ELR (cell line): ENCODE measurements at regions not wholly inside any gene's neighbourhood (a gene's known extent, or its start where the extent isn't known, plus 50 kb on each side); places are given as distances from the start of the nearest gene placed in this dataset.
"Not testable (repeated sequence)": the region's sequence is repeated elsewhere in the genome, so short reads cannot be mapped to it uniquely, and the experiment has no call there.

ENCODE experiments used
- DNase-seq: peaks from one replicate; pipeline ENCODE4 v3.0.0-alpha.2; 2015; ENCODE audit warnings: low read depth

DNA sequence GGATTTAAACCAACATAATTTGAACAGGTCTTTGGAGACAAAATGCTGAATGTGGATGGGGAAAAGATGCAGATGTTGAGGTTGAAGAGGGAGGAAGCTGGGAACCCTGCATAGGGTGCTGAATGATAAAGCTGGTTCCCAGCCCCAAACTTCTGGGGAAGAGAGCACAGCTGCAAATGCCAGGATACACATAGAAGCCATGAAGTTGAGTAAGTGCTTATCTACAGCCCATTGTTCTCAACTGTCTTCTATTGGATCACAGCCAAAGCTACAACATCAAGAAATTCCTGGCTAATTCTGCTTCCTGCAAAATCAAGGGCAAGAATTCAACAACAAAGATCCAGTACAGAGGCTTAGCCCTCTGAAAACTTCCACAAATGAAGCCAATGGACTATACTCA is 779.8 kb downstream of the PRIM2 start:
- not testable (repeated sequence) for DNase-seq

DNA sequence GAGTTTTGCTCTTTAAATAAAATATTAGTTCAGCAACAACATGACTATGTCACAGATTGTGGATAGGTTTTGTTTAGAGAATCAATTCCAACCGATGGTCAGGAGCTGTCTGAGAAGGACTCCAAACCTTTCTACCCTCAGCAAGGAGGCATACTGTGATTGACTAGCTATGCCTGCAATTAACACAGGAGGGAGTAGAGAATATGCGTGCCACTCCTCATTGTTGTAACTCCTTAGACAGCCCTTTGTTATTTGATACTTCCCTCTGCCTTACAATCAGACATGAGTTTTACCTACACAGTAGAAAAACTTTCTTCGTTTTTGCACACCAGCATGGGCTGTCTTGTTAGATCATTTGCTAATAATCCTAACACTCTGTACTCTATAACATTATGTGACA is 796.5 kb downstream of the PRIM2 start:
- DNase-seq, result peak; percentile 28

DNA sequence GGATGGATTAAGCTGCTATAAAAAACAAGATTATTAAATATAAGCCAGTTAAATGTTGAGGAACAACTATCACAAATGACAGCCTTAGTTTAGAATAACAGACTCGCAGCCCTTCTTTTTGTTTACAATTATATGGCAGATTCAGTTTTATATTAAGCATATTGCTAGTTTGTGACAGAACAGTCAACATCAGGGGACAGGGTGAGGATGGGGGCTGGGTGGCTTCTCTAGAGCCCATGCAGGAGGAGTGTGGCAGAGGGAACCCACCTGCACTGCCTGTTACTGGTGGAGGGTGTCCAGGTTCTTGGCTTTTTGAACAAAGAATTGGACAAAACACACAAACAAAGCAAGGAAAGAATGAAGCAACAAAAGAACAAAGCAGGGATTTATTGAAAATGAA is 799.7 kb downstream of the PRIM2 start:
- not testable (repeated sequence) for DNase-seq

DNA sequence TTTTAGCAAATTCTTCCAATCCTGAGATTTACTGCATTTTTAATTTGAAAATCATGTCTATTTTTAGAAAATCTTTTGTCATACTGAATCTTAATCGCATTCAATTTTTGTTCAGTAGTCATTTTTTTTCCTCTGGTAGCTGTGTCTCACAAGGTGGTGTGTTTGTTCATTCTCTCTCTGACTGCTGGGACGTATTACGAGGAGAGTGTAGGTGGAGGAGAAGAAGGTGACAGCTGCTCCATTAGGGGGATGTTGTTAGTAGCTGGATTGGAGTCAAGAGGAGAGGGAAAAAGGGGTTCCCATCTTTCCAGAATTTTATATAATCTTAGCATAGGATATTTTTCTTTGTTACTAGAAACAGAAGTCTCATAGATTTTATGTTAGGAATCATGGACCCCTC is 804.2 kb downstream of the PRIM2 start:
- DNase-seq, result not testable (repeated sequence)

DNA sequence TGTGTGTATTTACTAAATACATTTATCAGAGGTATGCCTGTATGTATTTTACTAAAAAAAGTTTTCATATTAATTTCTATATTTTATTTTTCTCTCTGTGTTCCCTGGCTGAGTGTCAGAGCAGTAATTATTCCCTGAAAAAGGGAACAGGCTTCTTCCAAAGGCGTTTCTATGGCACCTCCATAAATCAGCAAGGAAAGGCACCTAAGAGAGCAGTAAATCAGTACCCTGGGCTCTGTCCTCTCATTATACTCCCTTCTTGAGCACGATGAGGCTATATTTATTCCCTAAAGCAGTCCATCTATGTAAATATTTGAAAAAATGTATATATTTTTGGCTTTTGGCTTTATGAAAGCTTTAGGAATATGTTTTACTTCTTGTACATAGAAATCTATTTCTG is 806.3 kb downstream of the PRIM2 start:
- DNase-seq, result not testable (repeated sequence)

DNA sequence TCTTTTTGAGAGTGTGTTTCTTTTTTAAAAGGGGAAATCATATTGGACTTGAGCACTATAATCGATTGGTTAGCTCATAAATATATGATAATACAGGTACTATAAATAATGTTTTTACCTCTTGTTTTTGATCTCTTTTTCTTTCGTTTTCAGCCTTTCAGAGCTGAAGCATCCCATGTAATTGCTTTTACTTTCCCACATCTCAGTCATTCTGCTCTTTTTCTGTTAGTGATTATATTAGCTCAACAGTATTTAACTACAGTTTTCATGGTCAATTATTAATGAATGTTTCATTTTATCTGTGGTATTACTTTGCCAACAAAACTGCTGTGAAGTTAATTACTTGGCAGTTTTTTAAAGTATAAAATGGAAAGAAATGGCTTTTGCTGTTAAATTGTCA is 811.1 kb downstream of the PRIM2 start:
- DNase-seq, result not testable (repeated sequence)

DNA sequence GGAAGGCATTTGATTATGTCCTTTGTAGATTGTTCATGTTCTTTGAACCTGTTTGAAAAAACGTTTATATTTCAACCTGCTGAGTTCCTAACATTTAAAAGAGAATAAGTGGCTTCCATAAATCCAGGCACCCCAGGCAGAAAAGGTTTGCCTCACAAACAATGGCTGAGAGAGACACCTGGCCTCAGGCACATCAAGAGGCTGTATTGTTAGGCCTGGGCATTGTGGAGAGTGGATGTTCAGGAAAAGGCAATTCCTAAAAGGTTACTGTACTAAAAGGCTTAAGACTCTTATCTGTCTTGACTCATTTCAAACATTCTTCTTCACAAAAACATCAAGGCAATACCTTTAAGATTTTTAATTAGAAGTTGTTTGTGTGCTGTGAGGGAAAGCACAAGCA is 811.7 kb downstream of the PRIM2 start:
- DNase-seq, result not testable (repeated sequence)

DNA sequence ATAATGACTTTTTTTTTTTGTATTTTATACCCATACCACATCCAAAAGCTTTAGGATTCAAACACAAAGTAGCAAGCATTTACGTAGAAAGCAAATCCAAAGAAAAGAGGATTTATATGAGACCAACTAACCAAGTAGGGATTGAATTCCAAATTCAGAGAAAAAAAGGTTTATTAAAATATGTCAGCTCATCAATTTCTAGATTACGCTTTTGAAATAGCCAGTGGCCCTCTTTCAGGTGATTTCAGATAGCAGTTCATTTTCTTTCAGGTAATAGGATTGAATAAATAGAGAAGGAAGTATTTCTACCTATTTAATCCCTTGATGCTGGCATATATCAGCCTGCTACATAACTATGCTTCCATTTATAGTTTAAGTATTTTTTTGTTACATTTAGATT is 822.3 kb downstream of the PRIM2 start:
- DNase-seq, result not testable (repeated sequence)

DNA sequence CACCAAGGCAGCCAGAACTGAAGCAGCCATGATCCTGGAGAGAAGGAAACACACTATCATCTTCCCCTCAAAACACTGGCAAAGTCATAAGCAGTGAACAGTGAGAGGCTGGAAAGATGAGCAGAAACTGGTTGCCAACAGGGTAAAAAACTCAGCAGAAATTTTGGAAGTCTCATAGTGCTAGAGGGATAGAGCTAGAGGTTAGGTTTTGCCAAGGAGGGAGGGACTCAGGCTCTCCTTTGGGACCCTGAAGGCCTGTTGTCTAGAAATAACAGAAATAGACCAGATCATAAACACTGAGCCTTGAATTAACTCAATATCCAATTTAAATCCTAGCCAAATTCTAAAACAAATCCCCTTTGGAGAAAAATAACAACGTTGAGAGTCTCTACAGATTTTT is 853.6 kb downstream of the PRIM2 start:
- DNase-seq, result not testable (repeated sequence)

DNA sequence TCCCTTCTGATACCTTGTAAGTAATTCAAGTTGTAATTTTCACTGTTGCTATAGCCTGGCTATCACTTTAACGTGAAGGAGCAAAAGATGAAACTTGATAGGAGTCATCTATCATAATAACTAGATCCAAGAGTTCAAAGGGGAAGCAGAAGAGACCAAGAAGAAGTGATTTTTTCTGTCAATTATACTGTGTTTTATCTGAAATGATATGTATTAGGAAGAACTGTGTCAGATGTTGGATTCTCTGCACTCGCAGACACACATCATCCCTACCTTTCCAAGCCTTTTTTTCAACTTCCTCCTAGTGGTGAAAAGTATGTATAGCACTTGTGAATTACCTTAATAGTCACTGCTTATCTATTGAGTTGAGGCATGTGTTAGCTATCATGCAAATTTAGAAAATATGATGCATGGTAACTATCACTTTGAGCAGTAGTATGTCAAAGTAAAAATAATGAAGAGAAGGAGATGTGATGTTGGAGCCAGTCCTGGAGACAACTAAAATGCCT is 864.2 kb downstream of the PRIM2 start:
- not testable (repeated sequence) for DNase-seq

DNA sequence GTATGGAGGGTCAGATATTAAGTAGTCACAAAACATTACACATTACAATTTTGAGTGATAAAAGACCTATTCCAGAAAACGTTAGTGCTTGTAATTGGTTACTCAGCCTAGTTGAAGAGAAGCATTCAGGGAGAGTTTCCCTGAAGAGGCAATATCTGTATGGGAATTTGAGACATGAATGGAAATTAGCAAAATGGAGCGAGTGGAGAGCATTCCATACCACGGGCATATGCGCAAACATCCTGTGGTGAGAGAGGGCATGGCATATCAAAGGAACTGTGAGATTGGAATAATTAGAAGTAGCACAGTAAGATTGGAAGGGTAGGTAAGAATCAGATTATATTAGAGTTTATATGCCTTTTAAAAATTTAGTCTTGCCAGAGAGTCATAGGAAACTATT is 867.9 kb downstream of the PRIM2 start:
- not testable (repeated sequence) for DNase-seq

DNA sequence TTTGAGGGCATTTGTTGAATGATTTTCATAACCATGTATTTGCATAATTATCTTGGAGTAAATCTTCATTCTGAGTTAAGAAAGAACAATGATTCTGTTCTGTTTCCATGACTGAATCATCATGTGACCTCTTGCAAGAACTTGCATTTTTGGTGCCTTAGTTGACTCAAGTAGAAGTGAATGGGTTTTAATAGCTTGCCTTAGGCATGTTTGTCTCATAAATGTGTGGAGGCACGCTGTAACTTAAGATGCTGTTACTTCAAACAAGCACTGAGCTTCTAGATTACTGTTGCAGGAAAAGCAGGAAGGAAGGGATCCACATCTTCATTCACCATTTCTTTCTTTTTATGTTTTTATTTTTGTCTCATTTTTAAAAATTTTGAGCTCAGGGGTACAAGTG is 875.8 kb downstream of the PRIM2 start:
- DNase-seq, result peak; percentile 95

DNA sequence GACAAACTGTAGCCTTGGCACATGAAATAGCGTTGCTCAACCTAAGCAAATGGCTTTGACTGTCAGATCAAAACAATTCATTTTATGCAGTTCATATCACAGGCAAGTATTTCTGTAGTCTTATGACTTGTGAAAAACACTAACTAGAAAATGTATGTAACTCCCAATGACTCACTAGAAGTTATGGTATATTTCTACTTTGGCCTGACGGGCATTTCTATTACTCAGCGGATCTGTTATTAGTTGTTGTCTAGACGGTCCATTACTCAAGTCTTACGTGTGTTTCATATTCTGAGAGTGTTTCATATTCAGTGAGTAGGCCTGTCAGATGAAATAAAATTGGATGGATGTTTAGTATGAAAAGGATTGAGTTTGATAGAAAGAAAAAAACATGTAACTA is 880.9 kb downstream of the PRIM2 start:
- DNase-seq, result peak; percentile 93

DNA sequence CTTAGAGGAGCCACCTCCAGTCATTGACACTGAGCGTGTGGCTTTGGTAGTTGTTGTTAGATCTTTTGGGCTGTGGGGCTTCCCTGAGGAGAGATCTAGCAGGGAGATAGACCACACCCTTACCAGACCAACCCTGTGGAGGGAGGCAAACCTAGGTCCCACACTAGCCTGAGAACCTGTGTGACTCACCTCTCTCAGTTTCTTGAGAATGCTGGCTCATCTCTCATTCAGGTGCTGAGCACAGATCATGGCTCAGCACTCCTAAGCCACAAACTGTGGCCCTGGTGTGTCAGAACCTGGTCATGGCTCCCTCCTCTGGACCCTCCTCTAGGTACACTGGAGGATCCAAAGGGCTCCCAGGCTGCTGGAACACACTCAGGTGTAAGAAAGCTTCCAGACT is 919.7 kb downstream of the PRIM2 start:
- not testable (repeated sequence) for DNase-seq

DNA sequence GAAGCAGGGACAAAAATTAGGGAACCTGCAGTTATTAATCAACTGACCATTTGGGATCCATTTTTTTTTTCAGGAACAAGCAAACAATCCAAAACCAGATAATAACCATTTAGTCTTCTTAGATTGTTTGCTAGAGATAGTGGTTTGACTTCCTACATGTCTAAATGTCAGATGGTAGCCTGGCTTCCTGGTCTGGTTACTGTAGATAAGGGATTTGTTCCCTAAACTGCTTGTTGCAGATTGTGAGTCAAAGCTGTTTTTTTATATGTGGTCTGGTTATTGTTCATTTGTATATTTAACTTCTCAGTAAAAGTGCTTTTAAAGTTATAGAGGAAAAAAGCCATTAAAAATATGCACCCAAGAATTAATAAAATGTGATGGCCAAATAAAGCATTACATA is 921.0 kb downstream of the PRIM2 start:
- not testable (repeated sequence) for DNase-seq

DNA sequence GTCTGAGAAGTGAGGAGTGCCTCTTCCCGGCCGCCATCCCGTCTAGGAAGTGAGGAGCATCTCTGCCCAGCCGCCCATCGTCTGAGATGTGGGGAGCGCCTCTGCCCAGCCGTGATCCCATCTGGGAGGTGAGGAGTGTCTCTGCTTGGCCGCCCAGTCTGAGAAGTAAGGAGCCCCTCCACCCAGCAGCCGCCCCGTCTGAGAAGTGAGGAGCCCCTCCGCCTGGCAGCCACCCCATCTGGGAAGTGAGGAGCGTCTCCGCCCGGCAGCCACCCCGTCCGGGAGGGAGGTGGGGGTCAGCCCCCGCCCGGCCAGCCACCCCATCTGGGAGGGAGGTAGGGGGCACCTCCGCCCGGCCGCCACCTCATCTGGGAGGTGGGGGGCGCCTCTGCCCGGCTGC is 940.2 kb downstream of the PRIM2 start:
- not testable (repeated sequence) for DNase-seq

DNA sequence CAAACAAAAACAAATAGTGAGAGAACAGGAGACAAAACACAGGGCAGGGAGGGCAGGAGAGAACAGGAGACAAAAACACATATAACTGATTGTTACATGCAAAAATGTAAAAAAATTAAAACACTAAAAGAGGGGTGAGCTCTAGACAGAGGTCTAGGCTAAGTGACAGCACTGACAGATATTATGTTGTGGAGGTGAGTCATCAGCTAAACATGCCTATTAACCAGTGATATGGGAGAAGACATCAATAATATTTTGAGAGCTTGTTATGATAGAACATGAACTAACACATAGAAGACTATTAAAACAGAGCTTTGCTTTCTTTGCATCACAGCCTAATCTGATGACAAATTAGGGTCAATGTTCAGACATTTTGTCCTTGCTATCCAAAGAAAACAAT is 972.7 kb downstream of the PRIM2 start:
- DNase-seq, result peak; percentile 41

DNA sequence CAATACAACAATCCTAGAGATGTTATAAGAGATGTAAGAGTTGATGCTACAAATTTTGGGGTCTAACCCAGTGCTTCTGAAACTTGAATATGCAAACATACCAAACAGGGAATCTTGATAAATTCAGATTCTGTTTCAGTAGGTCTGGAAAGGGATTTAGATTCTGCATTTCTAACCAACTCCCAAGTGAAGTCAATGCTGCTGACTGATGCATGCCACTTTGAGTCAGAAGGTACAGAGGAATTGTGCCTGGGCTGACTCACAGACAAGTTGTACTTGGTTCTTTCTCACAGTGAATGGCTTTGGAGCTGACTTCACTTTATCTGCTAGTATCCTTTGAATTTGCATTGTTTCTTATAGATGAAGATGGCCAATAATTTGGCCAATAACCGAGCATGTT is 973.9 kb downstream of the PRIM2 start:
- DNase-seq, result peak; percentile 43

DNA sequence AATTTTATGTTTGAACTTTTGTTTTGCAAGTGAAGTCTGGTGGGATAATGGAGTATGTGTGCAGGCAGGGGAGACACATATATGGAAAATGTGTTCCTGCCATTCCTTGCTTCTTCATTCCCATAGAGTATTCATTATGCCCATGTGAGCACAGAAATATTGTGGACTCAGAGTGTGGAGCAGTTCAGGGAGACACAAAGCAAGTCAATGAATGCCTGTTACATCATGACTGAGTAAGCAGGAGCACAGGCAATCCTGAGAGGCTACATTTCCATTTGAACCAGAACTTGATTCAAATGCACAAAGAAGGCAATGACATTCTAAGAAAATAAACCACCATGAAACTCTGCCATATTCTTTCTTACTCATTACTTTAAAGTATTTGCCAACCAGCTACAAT is 990.5 kb downstream of the PRIM2 start:
- not testable (repeated sequence) for DNase-seq

DNA sequence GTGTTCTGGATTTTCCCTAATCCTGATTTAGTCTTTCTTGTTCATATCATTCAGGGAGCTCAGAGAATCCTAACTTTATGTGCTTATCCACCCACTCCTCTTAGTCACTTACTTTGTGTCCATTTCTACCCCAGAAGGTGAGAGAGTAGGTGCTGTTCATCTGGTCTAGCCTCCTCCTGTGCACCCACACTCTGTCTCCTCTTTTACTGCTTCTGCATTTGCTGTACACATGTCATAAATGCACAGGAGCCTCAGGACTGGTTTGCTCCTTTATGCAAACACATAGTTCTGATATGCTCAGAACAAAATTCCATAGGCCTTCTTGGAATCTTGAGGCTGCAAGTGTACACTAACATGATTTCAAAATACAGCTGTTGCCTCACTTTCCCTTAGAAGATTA is 1014.7 kb downstream of the PRIM2 start:
- DNase-seq, result not testable (repeated sequence)

DNA sequence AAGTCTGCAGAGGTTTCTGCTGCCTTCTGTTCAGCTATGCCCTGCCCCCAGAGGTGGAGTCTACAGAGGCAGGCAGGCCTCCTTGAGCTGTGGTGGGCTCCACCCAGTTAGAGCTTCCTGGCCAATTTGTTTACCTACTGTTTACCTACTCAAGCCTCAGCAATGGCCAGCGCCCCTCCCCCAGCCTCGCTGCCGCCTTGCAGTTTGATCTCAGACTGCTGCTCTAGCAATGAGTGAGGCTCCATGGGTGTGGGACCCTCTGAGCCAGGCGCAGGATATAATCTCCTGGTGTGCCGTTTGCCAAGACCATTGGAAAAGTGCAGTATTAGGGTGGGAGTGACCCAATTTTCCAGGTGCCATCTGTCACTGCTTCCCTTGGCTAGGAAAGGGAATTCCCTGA is 1024.9 kb downstream of the PRIM2 start:
- not testable (repeated sequence) for DNase-seq

DNA sequence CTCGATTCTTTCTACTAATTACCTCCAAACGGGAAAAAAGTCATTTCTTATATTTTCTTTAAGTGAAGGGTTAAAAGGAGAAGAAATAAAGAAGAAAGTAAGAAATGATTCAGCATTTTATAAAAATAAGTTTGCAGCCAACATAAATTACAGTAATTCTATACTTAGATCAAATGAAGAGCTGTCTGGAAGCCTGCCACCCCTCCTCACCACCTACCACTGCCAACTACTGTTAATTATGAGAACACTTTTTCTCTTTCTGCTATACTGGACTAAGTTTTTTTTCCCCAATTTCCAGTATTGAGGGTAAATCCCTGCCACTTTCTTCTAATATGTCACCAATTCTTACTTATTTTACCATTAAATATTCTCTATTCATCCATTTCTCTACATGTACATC is 1030.1 kb downstream of the PRIM2 start:
- not testable (repeated sequence) for DNase-seq

DNA sequence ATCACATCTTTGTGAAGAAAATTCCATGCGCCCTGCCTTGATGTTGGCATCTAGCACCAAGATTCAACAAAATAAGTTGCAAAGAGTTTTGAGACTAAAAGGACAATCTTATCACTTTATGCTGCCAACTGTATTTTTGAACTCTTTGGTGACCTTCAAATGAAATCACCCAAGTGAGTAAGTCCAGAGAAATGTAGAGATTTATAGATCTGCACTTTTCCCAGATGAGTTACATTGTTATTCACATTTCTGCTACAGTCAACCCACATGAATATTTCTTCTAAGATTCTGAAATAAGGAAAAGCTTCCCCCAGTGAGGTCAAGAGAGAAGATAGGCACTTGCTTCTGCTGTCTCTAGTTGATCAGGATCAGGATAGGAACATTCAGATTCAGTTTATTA is 1034.2 kb downstream of the PRIM2 start:
- DNase-seq, result peak; percentile 83

DNA sequence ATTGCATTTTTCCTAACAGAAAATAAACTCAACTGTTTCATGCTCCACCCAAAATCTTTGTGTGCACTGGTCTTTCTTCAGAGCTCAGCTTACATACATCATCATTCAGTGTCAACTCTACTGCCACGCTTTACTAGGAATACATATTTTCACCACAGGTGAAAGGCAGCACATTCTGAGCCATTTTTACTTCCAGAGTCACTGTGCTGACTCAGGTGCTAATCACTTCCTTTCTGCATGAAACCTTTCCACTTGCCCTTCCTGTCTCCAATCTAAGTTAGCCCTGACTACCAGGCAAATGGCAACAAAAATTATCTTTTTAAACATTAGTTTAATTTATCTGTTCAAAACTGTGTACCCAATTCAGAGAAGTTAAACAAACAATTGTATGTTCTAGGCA is 1041.0 kb downstream of the PRIM2 start:
- DNase-seq, result peak; percentile 81

DNA sequence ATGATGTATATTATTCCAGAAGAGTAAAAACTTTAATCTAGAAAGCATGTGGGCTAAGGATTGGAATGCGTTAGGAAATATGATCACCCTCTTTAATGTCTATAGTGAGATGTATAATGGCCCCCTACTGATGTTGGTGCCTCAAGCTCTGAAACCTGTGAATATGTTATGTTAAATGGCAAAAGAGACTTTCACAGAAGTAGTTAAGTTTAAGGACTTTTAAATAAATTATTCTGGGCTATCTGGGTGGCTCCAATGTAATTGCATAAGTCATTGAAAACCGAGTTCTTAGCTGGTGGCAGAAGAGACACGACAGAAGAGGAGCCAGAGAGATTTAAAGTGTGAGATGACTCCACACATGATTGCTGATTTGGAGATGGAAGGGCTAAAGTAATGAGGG is 1048.4 kb downstream of the PRIM2 start:
- not testable (repeated sequence) for DNase-seq
